Body of pancreas (tissue), 4 donors: ENCODE measurements at regions not wholly inside any gene's neighbourhood (a gene's known extent, or its start where the extent isn't known, plus 50 kb on each side); places are given as distances from the start of the nearest gene placed in this dataset.

Source experiments
- CTCF ChIP-seq, 7 experiments: fragments of 450-650 bp in 4 of 7; fragments of 200-600 bp in 3 of 7; sonication (generic) in 3 of 7; IDR thresholded peaks; one replicate each; pipeline ENCODE4 v1.5.1; 2016 to 2019; ENCODE audit warnings: antibody characterized with exemption in 7 of 7
- POLR2A ChIP-seq, 3 donors: fragments of 450-650 bp; IDR thresholded peaks; one replicate each; pipeline ENCODE4 v1.6.1; 2016; ENCODE audit warnings: antibody characterized with exemption in 3 of 3, mild to moderate bottlenecking in 2 of 3

- TF ChIP-seq CTCF (IDR thresholded peaks at IDR 0.05) (no peak), POLR2A (IDR thresholded peaks at IDR 0.05) (no peak)
These were observed 145.3 kb downstream of the ZNF518B start for GRCh38 chr4:10311939-10312338.
